Sigmoid colon (tissue), 4 donors: ENCODE measurements at regions not wholly inside any gene's neighbourhood (a gene's known extent, or its start where the extent isn't known, plus 50 kb on each side); places are given as distances from the start of the nearest gene placed in this dataset.

ENCODE experiments used
- CTCF ChIP-seq, 4 experiments: fragments of 450-650 bp in 3 of 4; fragments of 200-600 bp in 1 of 4; IDR thresholded peaks; one replicate each; pipeline ENCODE4 v1.5.1; 2016 to 2019; ENCODE audit warnings: antibody characterized with exemption in 4 of 4, mild to moderate bottlenecking in 3 of 4, moderate library complexity in 2 of 4
- EP300 ChIP-seq, 4 donors: sonication (generic); formaldehyde crosslinking; IDR thresholded peaks; one replicate each; pipeline ENCODE4 v1.6.1; 2017; ENCODE audit warnings: antibody characterized with exemption in 4 of 4
- POLR2A ChIP-seq, 2 donors: fragments of 450-650 bp; IDR thresholded peaks; one replicate each; pipeline ENCODE4 v1.6.1; 2016; ENCODE audit warnings: antibody characterized with exemption in 2 of 2, mild to moderate bottlenecking in 2 of 2, moderate library complexity in 2 of 2
- POLR2AphosphoS5 ChIP-seq, 4 donors: sonication (generic); formaldehyde crosslinking; IDR thresholded peaks; one replicate each; pipeline ENCODE4 v1.6.1; 2017; ENCODE audit warnings: antibody characterized with exemption in 4 of 4

GRCh38 chr14:100979780-100980179 is 76.3 kb upstream of the RTL1 start:
- no peak for TF ChIP-seq CTCF (IDR thresholded peaks at IDR 0.05)
- TF ChIP-seq EP300 (IDR thresholded peaks at IDR 0.05): no peak
- no peak for TF ChIP-seq POLR2A (IDR thresholded peaks at IDR 0.05)
- TF ChIP-seq POLR2AphosphoS5 (IDR thresholded peaks at IDR 0.05): no peak
